WI38 (cell line): ENCODE measurements at regions not wholly inside any gene's neighbourhood (a gene's known extent, or its start where the extent isn't known, plus 50 kb on each side); places are given as distances from the start of the nearest gene placed in this dataset.

Experiments used
- H3K4me3 ChIP-seq: 2 replicates; pipeline ENCODE4 v1.5.1; 2011; ENCODE audit warnings: low read depth, mild to moderate bottlenecking, control low read depth, low read length
- TF ChIP-seq, protein P1 (sequence below): IDR thresholded peaks from 2 replicates; pipeline ENCODE4 v1.5.1; 2012; ENCODE audit warnings: low read depth, mild to moderate bottlenecking, control low read depth, low read length

DNA sequence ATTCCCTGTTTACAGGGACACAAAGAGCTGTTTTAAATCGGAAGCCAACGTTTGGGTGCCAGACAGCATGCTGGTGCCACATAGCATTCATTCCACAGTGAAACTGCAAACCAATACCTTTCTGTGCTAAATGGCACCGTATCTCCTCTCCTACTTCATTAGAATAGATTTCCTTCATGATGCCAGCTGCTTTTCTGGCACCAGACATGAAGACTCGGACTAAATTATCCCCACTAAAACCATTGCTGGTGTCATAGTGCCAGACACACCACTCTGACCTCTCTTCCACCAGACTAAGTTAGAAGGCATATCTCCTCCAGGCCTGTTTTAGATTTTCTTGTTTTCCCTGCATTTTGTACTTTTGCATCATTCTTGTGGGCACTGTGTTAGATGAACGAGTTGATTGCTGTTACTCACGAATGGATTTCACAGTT, 155.1 kb downstream of the ETV1 start:
- no peak overlapping the region for H3K4me3 ChIP-seq
- TF ChIP-seq, protein P1, sequence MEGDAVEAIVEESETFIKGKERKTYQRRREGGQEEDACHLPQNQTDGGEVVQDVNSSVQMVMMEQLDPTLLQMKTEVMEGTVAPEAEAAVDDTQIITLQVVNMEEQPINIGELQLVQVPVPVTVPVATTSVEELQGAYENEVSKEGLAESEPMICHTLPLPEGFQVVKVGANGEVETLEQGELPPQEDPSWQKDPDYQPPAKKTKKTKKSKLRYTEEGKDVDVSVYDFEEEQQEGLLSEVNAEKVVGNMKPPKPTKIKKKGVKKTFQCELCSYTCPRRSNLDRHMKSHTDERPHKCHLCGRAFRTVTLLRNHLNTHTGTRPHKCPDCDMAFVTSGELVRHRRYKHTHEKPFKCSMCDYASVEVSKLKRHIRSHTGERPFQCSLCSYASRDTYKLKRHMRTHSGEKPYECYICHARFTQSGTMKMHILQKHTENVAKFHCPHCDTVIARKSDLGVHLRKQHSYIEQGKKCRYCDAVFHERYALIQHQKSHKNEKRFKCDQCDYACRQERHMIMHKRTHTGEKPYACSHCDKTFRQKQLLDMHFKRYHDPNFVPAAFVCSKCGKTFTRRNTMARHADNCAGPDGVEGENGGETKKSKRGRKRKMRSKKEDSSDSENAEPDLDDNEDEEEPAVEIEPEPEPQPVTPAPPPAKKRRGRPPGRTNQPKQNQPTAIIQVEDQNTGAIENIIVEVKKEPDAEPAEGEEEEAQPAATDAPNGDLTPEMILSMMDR = no peak

DNA sequence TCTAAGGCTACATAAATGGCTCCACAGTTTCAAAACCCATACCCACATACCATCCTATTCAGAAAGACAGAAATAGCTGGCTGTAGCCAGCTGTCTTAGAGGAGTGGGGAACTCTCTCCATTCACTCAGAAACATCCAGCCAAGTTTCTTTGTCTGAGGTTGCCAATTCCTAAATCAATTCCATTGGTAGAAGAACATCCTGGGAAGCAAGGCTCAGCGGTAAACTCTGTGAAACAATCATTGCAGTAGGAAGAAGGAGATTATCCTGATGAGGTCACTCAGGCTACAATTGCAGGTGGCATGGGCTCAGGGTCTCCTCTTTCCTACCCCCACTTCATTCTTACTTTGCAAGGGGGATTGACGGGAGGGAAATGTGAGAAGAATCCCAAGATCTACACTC, 154.0 kb downstream of the ETV1 start:
- H3K4me3 ChIP-seq = no peak overlapping the region
- TF ChIP-seq, protein P1 = no peak

DNA sequence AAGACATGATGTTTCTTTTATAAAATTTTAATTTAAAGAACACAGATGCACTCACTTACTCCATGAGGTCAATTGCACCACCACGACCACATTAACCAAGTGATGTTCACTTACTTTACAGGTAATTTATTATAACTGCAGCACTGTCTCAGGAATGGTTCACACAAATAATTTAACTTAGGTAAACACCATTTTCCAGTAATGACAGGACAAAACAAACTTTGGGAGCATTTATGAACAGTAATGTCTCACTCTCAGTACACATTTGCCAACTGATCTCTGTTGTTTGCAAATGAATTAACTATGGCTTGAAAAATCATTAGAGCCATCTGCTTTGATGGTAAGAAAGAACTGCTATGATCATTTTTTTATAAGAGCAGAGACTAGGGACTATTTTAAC, 150.4 kb downstream of the ETV1 start:
- H3K4me3 ChIP-seq = no peak overlapping the region
- TF ChIP-seq, protein P1 = no peak
